ENCODE measurements at regions not wholly inside any gene's neighbourhood (a gene's known extent, or its start where the extent isn't known, plus 50 kb on each side); places are given as distances from the start of the nearest gene placed in this dataset.

GRCh38 chr6:78528926-78529325, 338.4 kb upstream of the IRAK1BP1 start:
- no peak for ATAC-seq

GRCh38 chr6:78530208-78530607, 337.1 kb upstream of the IRAK1BP1 start:
- Histone ChIP-seq H3K9me3 (peaks cover 0 to 5% (median 0%) of the 10 kb centered on the region in 12 donors), H3K27me3 (no peaks in the 10 kb centered on the region), H3K36me3 (no peaks in the 10 kb centered on the region), H3K4me1 (no peaks in the 10 kb centered on the region), H3K27ac (no peak overlapping the region), H3K4me3 (no peak overlapping the region)
- TF ChIP-seq POLR2A (IDR thresholded peaks at IDR 0.05) (no peak), CTCF (IDR thresholded peaks at IDR 0.05) (no peak)
- ATAC-seq, result no peak
- WGBS, 4 donors, result 50 to 55% (median 51%) methylated on average over 3 of the region's 3 CpGs
- intact Hi-C loops (cut with DNase I), result no loop called here
- no peak for DNase-seq

More at GRCh38 chr6:78528926-78529325, 338.4 kb upstream of the IRAK1BP1 start:
- no peak overlapping the region for H3K4me3 ChIP-seq
- H3K27me3 ChIP-seq, result no peaks in the 10 kb centered on the region
- peaks cover 0 to 5% (median 0%) of the 10 kb centered on the region in 12 donors for H3K9me3 ChIP-seq
- intact Hi-C loops (cut with DNase I), result no loop called here
- H3K36me3 ChIP-seq, result no peaks in the 10 kb centered on the region
- TF ChIP-seq POLR2A (IDR thresholded peaks at IDR 0.05) (no peak), CTCF (IDR thresholded peaks at IDR 0.05) (no peak)
- H3K27ac ChIP-seq, result no peak overlapping the region
- DNase-seq, result no peak
- WGBS, 4 donors, result 69 to 83% (median 79%) methylated on average over 3 of the region's 3 CpGs
- H3K4me1 ChIP-seq, result no peaks in the 10 kb centered on the region

GRCh38 chr6:78533426-78533825, 333.9 kb upstream of the IRAK1BP1 start:
- DNase-seq (no peak), ATAC-seq (no peak)
- H3K36me3 ChIP-seq, result no peaks in the 10 kb centered on the region
- TF ChIP-seq POLR2A (IDR thresholded peaks at IDR 0.05) (no peak), CTCF (IDR thresholded peaks at IDR 0.05) (no peak)
- WGBS, 4 donors, result 68 to 78% (median 74%) methylated on average over 3 of the region's 3 CpGs
- H3K4me3 ChIP-seq, result no peak overlapping the region
- H3K27ac ChIP-seq, result no peak overlapping the region
- H3K27me3 ChIP-seq, result no peaks in the 10 kb centered on the region
- intact Hi-C loops (cut with DNase I), result no loop called here
- H3K9me3 ChIP-seq, result peaks cover 0 to 5% (median 0%) of the 10 kb centered on the region in 12 donors
- no peaks in the 10 kb centered on the region for H3K4me1 ChIP-seq

- TF ChIP-seq CTCF (IDR thresholded peaks at IDR 0.05) (no peak), POLR2A (IDR thresholded peaks at IDR 0.05) (no peak)
- no peak overlapping the region for H3K27ac ChIP-seq
- peaks cover 0 to 5% (median 0%) of the 10 kb centered on the region in 12 donors for H3K9me3 ChIP-seq
- intact Hi-C loops (cut with DNase I), result no loop called here
- no peaks in the 10 kb centered on the region for H3K27me3 ChIP-seq
- H3K36me3 ChIP-seq, result no peaks in the 10 kb centered on the region
- no peak overlapping the region for H3K4me3 ChIP-seq
- no peaks in the 10 kb centered on the region for H3K4me1 ChIP-seq
- no peak for DNase-seq
- no peak for ATAC-seq
Observed at GRCh38 chr6:78533876-78534275, 333.5 kb upstream of the IRAK1BP1 start.
